HCT116 (cell line): ENCODE measurements at regions not wholly inside any gene's neighbourhood (a gene's known extent, or its start where the extent isn't known, plus 50 kb on each side); places are given as distances from the start of the nearest gene placed in this dataset.

Experiments
- ATAC-seq: fragments of 200-7000 bp; cut with Tn5 transposase; 2 replicates; pipeline ENCODE4 v1.9.1; 2020; ENCODE audit warnings: mild to moderate bottlenecking, moderate library complexity
- BruUV-seq: library from RNA; stranded (reverse); fragments of 400-500 nt; replicated peaks from 2 replicates; lab custom pipeline; 2021; lab: Mats Ljungman, UMichigan
- CTCF ChIA-PET: fragments of 300-600 bp; sonication (Branson Sonifier 250); formaldehyde crosslinking; loops from one replicate; lab custom pipeline; 2021; ENCODE audit warnings: antibody characterized with exemption; lab: Charles Lee
- POLR2A ChIA-PET: fragments of 300-600, 350-600 bp; sonication (Branson Sonifier 250); formaldehyde crosslinking; loops from one replicate; lab custom pipeline; 2021; ENCODE audit warnings: antibody characterized with exemption; lab: Charles Lee
- RAD21 ChIA-PET, 2 experiments: fragments of 300-600 bp; sonication (Branson Sonifier 250); formaldehyde crosslinking; loops; one replicate each; lab custom pipeline; 2023; ENCODE audit warnings: low total read pairs in 2 of 2; ENCODE audit not compliant: uncharacterized antibody in 2 of 2, unreplicated experiment in 2 of 2, low non-redundant PET in 1 of 2; lab: Charles Lee
- DNase-seq: peaks from one replicate; pipeline ENCODE4 v3.0.0-alpha.2; 2010; ENCODE audit warnings: low read depth, low spot score
- H2AFZ ChIP-seq: fragments of 200-600 bp; shearing (Covaris generic), sonication (generic); 2 replicates; pipeline ENCODE4 v1.6.1; 2017; ENCODE audit warnings: low read depth, mixed run types, mixed read lengths, antibody characterized with exemption, low read length; ENCODE audit not compliant: poor library complexity, severe bottlenecking
- H3K27ac ChIP-seq: 2 replicates; pipeline ENCODE4 v1.5.1; 2012; ENCODE audit warnings: low read depth, low read length
- H3K27me3 ChIP-seq: fragments of 200-600 bp; sonication (generic); 2 replicates; pipeline ENCODE4 v1.6.1; 2016; ENCODE audit warnings: mixed run types, low read length, mixed read lengths; ENCODE audit not compliant: insufficient read depth
- H3K36me3 ChIP-seq, 2 experiments: fragments of 200-500 bp in 1 of 2; fragments of 200-600 bp in 1 of 2; sonication (Bioruptor generic) in 1 of 2; sonication (generic) in 1 of 2; 2 replicates each; pipeline versions ENCODE4 v1.5.1 to v1.6.1; 2014 to 2016; ENCODE audit warnings: low read length in 2 of 2, inconsistent platforms in 1 of 2, mixed read lengths in 1 of 2, mixed run types in 1 of 2; ENCODE audit not compliant: insufficient read depth in 2 of 2, control insufficient read depth in 1 of 2
- H3K4me1 ChIP-seq, 2 experiments: fragments of 200-600 bp in 1 of 2; sonication (generic) in 1 of 2; 2 replicates each; pipeline versions ENCODE4 v1.5.1 to v1.6.1; 2012 to 2017; ENCODE audit warnings: low read length in 2 of 2, inconsistent platforms in 1 of 2, mild to moderate bottlenecking in 1 of 2, mixed read lengths in 1 of 2, mixed run types in 1 of 2, moderate library complexity in 1 of 2; ENCODE audit not compliant: insufficient read depth in 2 of 2, control insufficient read depth in 1 of 2
- H3K4me2 ChIP-seq: fragments of 200-600 bp; sonication (generic); 2 replicates; pipeline ENCODE4 v1.6.1; 2017; ENCODE audit warnings: mixed run types, low read length, mixed read lengths
- H3K4me3 ChIP-seq, 2 experiments: fragments of 200-600 bp in 1 of 2; sonication (generic) in 1 of 2; replicated peaks in 1 of 2; 2 replicates each; pipeline ENCODE4 v1.5.1; 2011 to 2016; ENCODE audit warnings: low read length in 2 of 2, control low read depth in 1 of 2, low read depth in 1 of 2, mild to moderate bottlenecking in 1 of 2, mixed read lengths in 1 of 2, mixed run types in 1 of 2
- H3K79me2 ChIP-seq: fragments of 200-600 bp; sonication (generic); 2 replicates; pipeline ENCODE4 v1.6.1; 2017; ENCODE audit warnings: mild to moderate bottlenecking, mixed run types, low read length, moderate library complexity, mixed read lengths; ENCODE audit not compliant: insufficient read depth
- H3K9ac ChIP-seq: fragments of 200-600 bp; sonication (generic); 2 replicates; pipeline ENCODE4 v1.6.1; 2016; ENCODE audit warnings: low read length, mixed read lengths
- H3K9me2 ChIP-seq: fragments of 200-600 bp; sonication (generic), shearing (Covaris generic); 2 replicates; pipeline ENCODE4 v1.6.1; 2017; ENCODE audit warnings: mixed run types, mild to moderate bottlenecking, moderate library complexity; ENCODE audit not compliant: insufficient read depth
- H3K9me3 ChIP-seq, 2 experiments: fragments of 200-500 bp in 1 of 2; fragments of 200-600 bp in 1 of 2; sonication (Bioruptor generic) in 1 of 2; sonication (generic) in 1 of 2; 2 replicates each; pipeline ENCODE4 v1.6.1; 2014 to 2017; ENCODE audit warnings: low read length in 2 of 2, mixed read lengths in 2 of 2, inconsistent platforms in 1 of 2, low read depth in 1 of 2, mild to moderate bottlenecking in 1 of 2, mixed run types in 1 of 2, moderate library complexity in 1 of 2; ENCODE audit not compliant: control insufficient read depth in 1 of 2, insufficient read depth in 1 of 2
- H4K20me1 ChIP-seq: fragments of 200-600 bp; sonication (generic), shearing (Covaris generic); 2 replicates; pipeline ENCODE4 v1.6.1; 2017; ENCODE audit warnings: mixed run types, mild to moderate bottlenecking, moderate library complexity; ENCODE audit not compliant: insufficient read depth
- ATF3 ChIP-seq: IDR thresholded peaks from 2 replicates; pipeline ENCODE4 v1.6.1; 2012
- EGR1 ChIP-seq: IDR thresholded peaks from 2 replicates; pipeline ENCODE4 v1.6.1; 2012; ENCODE audit warnings: low read depth
- ELF1 ChIP-seq: IDR thresholded peaks from 2 replicates; pipeline ENCODE4 v1.6.1; 2012; ENCODE audit warnings: low read depth, borderline replicate concordance
- POLR2AphosphoS5 ChIP-seq: IDR thresholded peaks from 2 replicates; pipeline ENCODE4 v1.6.1; 2011; ENCODE audit warnings: mild to moderate bottlenecking, low read depth, low read length, moderate library complexity
- REST ChIP-seq: IDR thresholded peaks from 2 replicates; pipeline ENCODE4 v1.6.1; 2012; ENCODE audit warnings: low read depth
- ZNF274 ChIP-seq: fragments of 200-500 bp; sonication (Bioruptor generic); IDR thresholded peaks from 2 replicates; pipeline ENCODE4 v1.6.1; 2014; ENCODE audit warnings: mild to moderate bottlenecking, low read depth, low read length, inconsistent platforms
- intact Hi-C: fragments of 100-400 bp; cut with micrococcal nuclease; formaldehyde crosslinking; loops from 2 replicates; pipeline ENCODE4 v1.10.0; 2022
- TF ChIP-seq, protein P1 (sequence below): IDR thresholded peaks from 2 replicates; pipeline ENCODE4 v1.6.1; 2011; ENCODE audit warnings: mild to moderate bottlenecking, low read length, moderate library complexity; ENCODE audit not compliant: insufficient replicate concordance; ENCODE audit errors: extremely low read depth

- no peaks in the 10 kb centered on the region for H3K79me2 ChIP-seq
- CTCF ChIA-PET: no interaction called here
- H3K27me3 ChIP-seq: no peaks in the 10 kb centered on the region
- ATAC-seq (no peak), DNase-seq (no peak)
- intact Hi-C loops: no loop called here
- no peak for TF ChIP-seq POLR2AphosphoS5
- no peak for TF ChIP-seq ATF3
- TF ChIP-seq EGR1: no peak
- TF ChIP-seq REST: no peak
- TF ChIP-seq ELF1: no peak
- no peak for TF ChIP-seq ZNF274
- TF ChIP-seq, protein P1, sequence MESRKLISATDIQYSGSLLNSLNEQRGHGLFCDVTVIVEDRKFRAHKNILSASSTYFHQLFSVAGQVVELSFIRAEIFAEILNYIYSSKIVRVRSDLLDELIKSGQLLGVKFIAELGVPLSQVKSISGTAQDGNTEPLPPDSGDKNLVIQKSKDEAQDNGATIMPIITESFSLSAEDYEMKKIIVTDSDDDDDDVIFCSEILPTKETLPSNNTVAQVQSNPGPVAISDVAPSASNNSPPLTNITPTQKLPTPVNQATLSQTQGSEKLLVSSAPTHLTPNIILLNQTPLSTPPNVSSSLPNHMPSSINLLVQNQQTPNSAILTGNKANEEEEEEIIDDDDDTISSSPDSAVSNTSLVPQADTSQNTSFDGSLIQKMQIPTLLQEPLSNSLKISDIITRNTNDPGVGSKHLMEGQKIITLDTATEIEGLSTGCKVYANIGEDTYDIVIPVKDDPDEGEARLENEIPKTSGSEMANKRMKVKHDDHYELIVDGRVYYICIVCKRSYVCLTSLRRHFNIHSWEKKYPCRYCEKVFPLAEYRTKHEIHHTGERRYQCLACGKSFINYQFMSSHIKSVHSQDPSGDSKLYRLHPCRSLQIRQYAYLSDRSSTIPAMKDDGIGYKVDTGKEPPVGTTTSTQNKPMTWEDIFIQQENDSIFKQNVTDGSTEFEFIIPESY: no peak
- no peaks in the 10 kb centered on the region for H3K36me3 ChIP-seq
- BruUV-seq: no TSS peak
- no peak overlapping the region for H3K9ac ChIP-seq
- H3K9me3 ChIP-seq: no peaks in the 10 kb centered on the region
- RAD21 ChIA-PET: no interaction called here
- H2AFZ ChIP-seq: no peak overlapping the region
- H4K20me1 ChIP-seq: no peaks in the 10 kb centered on the region
- no peak overlapping the region for H3K4me2 ChIP-seq
- POLR2A ChIA-PET: no interaction called here
- no peaks in the 10 kb centered on the region for H3K9me2 ChIP-seq
- H3K4me3 ChIP-seq: no peak overlapping the region
- no peak overlapping the region for H3K27ac ChIP-seq
- no peaks in the 10 kb centered on the region for H3K4me1 ChIP-seq
Observed at GRCh38 chr2:138238908-138239307, 262.7 kb upstream of the SPOPL start.
